CD4-positive, alpha-beta T cell treated with Interleukin-10 for 1 hour (primary cell): ENCODE measurements at regions not wholly inside any gene's neighbourhood (a gene's known extent, or its start where the extent isn't known, plus 50 kb on each side); places are given as distances from the start of the nearest gene placed in this dataset.
"Not testable (repeated sequence)": the region's sequence is repeated elsewhere in the genome, so short reads cannot be mapped to it uniquely, and the experiment has no call there.

Experiments
- DNase-seq: peaks from one replicate; pipeline ENCODE4 v3.0.0-alpha.2; 2020

- DNase-seq, result no peak
These were observed 108.1 kb downstream of the MAP3K21 start for GRCh38 chr1:233435622-233436021.

- no peak for DNase-seq
These were observed 112.2 kb downstream of the MAP3K21 start for GRCh38 chr1:233439721-233440120.

GRCh38 chr1:233440951-233441401, 113.5 kb downstream of the MAP3K21 start:
- peak; percentile 28 for DNase-seq

DNA sequence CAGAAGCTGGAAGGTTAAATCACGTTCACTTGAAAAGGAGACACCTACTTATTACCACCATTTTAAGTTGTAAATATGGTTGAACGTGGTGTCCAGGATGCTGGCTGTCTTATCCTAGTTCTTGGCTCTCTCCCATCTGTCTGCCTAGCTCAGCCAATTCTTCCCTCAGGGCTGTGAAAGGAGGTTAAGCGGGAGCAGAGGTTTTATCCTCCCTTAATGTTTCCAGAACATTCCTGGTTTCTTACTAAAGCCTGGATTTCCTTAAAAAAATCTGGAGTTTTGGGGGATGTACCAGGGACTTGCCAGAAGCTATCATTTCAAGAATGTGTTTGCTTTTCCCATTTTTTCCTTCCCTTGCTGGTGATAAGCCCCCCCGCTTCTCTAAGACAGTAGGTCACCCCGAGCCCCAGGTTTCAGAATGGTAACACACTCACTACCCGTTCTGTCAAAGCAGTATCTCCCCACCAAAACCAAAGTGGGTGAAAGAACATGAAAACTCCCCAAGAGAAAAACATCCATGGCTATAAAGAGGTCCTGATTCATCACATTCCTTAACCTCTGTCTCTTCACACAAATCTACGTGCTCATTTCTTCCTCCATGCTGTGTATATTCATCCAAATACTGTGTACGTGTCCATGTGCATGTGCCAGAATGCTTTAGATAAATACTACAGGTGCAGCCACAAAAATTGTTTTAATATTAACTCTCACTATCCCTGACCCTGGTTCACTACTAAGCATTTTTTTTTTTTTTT, 114.7 kb downstream of the MAP3K21 start:
- DNase-seq, result no peak

- DNase-seq, result no peak
These were observed 115.7 kb downstream of the MAP3K21 start for GRCh38 chr1:233443040-233443760.

DNA sequence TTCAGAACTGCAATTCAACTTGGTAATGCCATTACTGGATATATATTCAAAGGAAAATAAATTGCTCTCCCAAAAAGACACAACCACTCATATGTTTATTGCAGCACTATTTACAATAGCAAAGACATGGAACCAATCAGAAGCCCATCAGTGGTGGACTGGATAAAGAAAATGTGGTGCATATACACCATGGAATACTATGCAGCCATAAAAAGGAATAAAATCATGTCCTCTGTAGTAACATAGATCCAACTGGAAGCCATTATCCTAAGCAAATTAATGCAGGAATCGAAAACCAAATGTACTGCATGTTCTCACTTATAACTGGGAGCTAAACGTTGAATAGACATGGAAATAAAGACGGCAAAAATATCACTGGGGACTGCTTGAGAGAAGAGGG, 117.0 kb downstream of the MAP3K21 start:
- no peak for DNase-seq

GRCh38 chr1:233445737-233446136, 118.2 kb downstream of the MAP3K21 start:
- DNase-seq, result no peak

GRCh38 chr1:233446935-233447334, 119.4 kb downstream of the MAP3K21 start:
- DNase-seq, result no peak

DNA sequence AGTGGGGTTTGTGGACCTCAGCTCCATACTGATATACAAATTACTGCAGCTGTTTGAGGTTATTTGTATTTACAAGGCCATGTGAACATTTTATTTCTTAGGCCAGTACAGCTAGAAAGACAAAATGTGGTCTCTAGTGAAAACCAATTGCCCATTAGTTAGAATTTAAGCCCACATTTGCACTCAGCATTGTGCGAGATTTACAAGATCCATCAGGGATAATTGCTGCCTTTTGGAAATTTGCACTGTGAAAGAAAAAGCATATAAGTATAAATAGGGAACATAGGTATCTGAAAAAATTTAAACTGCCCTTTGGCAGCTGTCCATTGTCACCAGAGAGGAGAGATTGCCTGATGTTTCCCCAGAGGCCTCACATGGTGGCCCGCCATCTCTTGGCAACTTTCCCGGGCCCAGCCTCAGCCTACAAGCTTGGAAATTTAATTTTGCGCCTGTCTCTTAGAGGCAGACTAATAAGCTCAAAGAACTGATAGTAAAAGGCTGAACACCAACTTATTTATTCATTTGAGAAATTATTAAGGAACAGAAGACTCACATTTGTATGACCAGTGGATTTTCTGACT, 120.7 kb downstream of the MAP3K21 start:
- no peak for DNase-seq

- DNase-seq, result no peak
These were observed 125.2 kb downstream of the MAP3K21 start for GRCh38 chr1:233452724-233453123.

DNA sequence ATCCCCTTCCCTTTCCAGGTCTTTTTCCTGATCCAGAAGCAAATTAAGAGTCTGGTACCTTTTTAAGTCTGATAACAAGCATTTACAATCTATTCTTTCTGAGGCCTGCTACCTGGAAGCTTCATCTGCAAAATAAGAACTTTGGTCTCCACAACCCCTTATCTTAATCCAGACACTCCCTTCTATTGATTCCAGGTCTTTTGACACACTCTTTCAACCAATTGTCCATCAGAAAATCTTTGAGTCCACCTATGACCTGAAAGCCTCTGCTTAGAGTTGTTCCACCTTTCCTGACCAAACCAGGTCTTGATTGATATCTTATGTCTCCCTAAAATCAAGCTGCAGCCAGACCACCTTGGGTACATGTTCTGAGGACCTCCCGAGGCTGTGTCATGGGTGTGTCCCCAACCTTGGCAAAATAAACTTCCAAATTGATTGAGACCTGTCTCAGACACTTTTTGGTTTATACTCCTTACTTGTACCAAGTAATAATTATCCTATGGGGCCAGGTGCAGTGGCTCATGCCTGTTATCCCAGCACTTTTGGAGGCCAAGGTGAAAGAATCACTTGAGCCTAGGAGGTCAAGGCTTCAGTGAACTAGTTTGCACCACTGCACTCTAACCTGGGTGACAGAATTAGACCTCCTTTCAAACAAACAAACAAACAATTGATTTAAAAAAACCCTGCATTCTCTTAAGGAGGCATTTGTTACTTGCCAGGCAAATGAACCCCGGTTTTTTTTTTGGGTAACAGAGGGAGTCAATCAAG, 126.1 kb downstream of the MAP3K21 start:
- no peak for DNase-seq

DNA sequence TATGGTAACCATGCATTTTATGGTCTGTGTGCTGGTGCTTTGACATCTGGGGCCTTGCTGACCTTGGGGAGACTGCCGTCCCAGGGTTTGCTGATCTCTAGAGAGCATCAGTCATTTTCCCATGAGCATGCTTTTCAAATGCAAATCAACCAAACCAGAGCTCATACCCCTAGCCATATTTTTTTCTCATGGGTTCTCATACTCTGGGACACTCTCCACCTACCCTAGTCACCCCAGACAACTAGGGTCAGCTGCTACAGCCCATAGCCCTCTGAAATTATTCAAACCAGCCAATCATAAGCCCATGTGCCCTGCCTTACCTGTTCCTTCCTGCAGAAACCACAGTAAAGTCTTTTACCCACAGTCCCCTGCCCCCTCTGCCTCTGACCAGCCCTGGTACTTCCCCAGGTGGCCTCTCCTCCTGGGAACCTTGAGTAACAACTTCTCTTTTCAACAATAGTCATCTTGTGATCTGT, 132.0 kb downstream of the MAP3K21 start:
- no peak for DNase-seq

- no peak for DNase-seq
These were observed 132.4 kb downstream of the MAP3K21 start for GRCh38 chr1:233459968-233460367.

DNA sequence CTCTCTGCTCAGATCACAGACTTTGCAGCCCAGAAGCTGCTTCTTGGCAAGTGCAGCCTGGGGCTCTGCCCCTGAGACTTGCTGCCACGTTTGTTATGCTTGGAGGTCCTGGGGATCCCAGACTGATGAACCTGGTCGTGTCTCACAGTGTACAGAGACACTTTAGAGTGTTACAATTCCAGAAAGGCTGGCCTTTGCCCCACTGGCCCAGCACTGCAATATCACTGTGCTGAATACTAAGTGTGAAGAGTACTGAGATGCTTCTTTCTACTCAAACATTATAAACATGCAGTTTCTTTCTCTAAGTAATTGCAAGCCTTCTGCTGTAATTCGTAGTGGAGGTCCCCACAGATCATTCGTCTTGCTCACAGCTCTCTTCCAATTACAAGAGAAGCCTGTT, 133.2 kb downstream of the MAP3K21 start:
- DNase-seq, result no peak

DNA sequence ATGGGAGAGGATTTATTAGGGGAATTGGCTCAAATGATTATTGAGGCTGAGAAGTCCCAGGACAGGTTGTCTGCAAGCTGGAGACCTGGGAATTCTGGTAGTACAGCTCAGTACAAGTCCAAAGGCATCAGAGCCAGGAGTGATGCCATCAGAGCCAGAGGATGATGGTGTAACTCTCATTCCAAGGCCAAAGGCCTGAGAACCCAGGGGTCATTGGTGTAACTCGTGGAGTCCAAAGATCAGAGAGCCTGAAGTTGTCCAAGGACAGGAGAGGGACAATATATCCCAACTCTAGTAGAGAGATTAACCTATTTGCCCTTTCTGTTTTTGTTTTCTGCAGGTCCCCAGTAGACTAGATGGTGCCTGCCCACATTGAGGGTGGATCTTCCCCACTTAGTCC, 134.3 kb downstream of the MAP3K21 start:
- no peak for DNase-seq

GRCh38 chr1:233463333-233463732, 135.8 kb downstream of the MAP3K21 start:
- DNase-seq, result no peak

DNA sequence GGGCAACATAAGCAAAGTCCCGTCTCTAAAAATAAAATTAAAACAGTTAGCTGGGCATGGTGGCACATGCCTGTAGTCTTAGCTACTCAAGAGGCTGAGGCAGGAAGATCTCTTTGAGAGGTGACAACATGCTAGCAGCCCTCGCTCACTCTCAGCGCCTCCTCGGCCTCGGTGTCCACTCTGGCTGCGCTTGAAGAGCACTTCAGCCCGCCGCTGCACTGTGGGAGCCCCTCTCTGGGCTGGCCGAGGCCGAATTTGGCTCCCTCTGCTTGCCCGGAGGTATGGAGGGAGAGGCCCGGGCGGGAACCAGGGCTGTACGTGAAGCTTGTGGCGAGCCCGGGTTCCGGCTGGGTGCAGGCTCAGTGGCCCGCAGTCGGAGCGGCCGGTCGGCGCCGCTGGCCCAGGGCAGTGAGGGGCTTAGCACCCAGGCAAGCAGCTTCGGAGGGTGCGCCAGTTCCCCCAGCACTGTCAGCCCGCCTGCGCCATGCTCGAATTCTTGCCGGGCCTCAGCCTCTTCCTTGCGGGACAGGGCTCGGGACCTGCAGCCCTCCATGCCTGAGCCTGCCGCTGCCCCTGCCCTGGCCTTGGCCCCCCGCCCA, 138.3 kb downstream of the MAP3K21 start:
- no peak for DNase-seq

DNA sequence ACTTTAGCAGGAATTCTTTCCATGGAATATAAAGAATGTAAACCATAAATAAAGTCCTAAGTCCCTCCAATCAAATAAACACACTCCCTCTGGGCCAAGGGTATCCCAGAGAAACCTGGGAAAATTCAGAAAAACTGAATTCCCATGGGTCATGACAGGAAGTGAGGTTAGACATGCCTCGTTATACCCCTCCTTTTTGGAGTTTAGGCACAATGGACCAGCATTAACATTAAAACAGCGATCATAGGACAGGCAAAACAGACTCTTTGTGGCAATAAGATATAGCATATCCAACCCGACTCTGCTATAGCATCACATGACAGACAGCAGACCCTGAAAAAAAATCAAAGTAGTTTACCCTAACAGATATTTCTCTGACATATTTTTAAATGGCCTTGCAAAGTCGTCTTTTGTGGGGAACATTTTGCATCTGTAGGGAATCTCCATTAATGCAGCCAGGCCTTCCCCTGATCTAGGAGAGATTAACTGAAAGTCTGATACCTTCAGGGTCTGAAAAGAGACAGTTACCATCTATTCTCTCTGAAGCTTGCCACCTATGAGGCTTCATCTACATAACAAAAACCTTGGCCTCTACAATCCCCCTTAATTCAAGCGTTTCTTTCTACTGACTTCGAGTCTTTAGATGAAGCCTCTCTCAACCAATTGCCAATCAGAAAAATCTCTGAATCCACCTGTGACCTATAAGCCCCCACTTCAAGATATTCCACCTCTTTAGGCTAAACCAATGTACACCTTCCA, 143.0 kb upstream of the KCNK1 start:
- no peak for DNase-seq

DNA sequence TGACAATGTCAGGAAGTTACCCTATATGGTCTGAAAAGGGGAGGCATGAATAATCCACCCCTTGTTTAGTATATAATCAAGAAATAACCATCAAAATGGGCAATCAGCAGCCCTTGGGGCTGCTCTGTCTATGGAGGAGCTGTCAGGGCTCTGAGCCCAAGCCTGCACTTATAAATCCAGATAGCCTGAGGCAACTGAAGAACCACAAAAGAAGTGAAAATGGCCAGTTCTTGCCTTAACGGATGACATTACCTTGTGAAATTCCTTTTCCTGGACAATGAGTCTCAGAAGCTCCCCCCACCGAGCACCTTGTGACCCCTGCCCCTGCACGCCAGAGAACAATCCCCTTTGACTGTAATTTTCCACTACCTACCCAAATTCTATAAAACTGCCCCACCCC, 142.1 kb upstream of the KCNK1 start:
- not testable (repeated sequence) for DNase-seq

GRCh38 chr1:233472796-233473195, 141.1 kb upstream of the KCNK1 start:
- not testable (repeated sequence) for DNase-seq

- no peak for DNase-seq
These were observed 140.2 kb upstream of the KCNK1 start for GRCh38 chr1:233473549-233474204.
